Ovary (tissue), 7 donors: ENCODE measurements at regions not wholly inside any gene's neighbourhood (a gene's known extent, or its start where the extent isn't known, plus 50 kb on each side); places are given as distances from the start of the nearest gene placed in this dataset.

ENCODE experiments used
- DNase-seq, 5 donors: peaks; one replicate each; pipeline ENCODE4 v3.0.0-alpha.2; 2019 to 2020
- H3K27ac ChIP-seq, 2 donors: fragments of 200-600 bp; one replicate each; pipeline versions ENCODE4 v1.5.1 to v1.8.0; 2019 to 2022
- H3K27me3 ChIP-seq: fragments of 200-600 bp; one replicate; pipeline ENCODE4 v1.8.0; 2022
- H3K36me3 ChIP-seq: fragments of 200-600 bp; sonication (generic); one replicate; pipeline ENCODE4 v1.5.1; 2019
- H3K4me1 ChIP-seq: one replicate; pipeline ENCODE4 v1.8.1; 2013; ENCODE audit warnings: mild to moderate bottlenecking, moderate library complexity; ENCODE audit not compliant: insufficient read depth
- H3K4me3 ChIP-seq: fragments of 200-600 bp; sonication (generic); one replicate; pipeline ENCODE4 v1.5.1; 2017
- H3K9me3 ChIP-seq, 2 donors: fragments of 200-600 bp in 1 of 2; sonication (generic) in 1 of 2; one replicate each; pipeline versions ENCODE4 v1.5.1 to v1.8.1; 2013 to 2019; ENCODE audit warnings: mild to moderate bottlenecking in 1 of 2, moderate library complexity in 1 of 2
- CTCF ChIP-seq, 3 donors: fragments of 450-650 bp in 2 of 3; fragments of 200-600 bp in 1 of 3; IDR thresholded peaks; one replicate each; pipeline versions ENCODE4 v1.5.1 to v1.8.0; 2016 to 2022; ENCODE audit warnings: antibody characterized with exemption in 3 of 3, mild to moderate bottlenecking in 1 of 3
- EP300 ChIP-seq: sonication (generic); formaldehyde crosslinking; IDR thresholded peaks from one replicate; pipeline ENCODE4 v1.6.1; 2017; ENCODE audit warnings: antibody characterized with exemption
- POLR2A ChIP-seq: fragments of 450-650 bp; IDR thresholded peaks from one replicate; pipeline ENCODE4 v1.6.1; 2017; ENCODE audit warnings: antibody characterized with exemption, mild to moderate bottlenecking, moderate library complexity
- WGBS, 3 donors: extraction: QIAGEN DNeasy Blood & Tissue Kit in 1 of 3; methylation state at CpG; one replicate each; pipeline versions ENCODE4 v1.1.5 to v1.1.7; 2013 to 2017; 5-methylcytosine and 5-hydroxymethylcytosine counted together
- intact Hi-C, 4 donors: fragments of 100-400 bp; cut with DNase I; formaldehyde crosslinking; loops; one replicate each; pipeline versions ENCODE4 v1.11.0 to v1.15.1; 2022 to 2023
- donor health status: DM: no; HTN: no; CAD: no; lungs with moderate emphysema.
- donor health status: DM: no; HTN: no; CAD: no.
- donor health status: Bipolar disorder and iron deficiency.
- donor health status: DM: no; HTN: no; CAD: no.
- donor health status: DM: yes; HTN: yes; CAD: no.

DNA sequence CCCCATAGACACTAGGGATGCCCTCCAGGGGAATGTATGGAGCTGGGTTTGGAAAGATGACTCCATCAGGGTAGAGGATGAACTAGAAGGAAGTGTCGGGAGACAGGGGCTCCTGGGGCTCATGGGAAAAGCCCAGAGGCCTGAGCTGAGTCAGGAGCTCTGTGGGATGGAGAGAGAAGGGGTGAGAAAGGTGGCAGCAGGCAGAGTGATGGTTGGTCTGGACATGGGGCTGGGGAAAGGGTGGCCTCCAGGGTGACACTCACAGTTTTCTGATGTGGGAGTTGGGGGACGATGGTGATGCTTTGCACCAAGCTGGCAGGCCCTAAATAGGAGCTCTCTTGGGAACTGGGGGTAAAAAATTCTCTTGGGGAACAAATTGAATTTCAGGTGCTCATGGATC lies 213.5 kb upstream of the MVB12B start:
- Histone ChIP-seq H3K9me3 (no peaks in the 10 kb centered on the region), H3K27ac (no peak overlapping the region), H3K4me3 (no peak overlapping the region), H3K27me3 (no peaks in the 10 kb centered on the region), H3K4me1 (no peaks in the 10 kb centered on the region), H3K36me3 (no peaks in the 10 kb centered on the region)
- no peak for TF ChIP-seq EP300
- TF ChIP-seq POLR2A: no peak
- TF ChIP-seq CTCF (IDR thresholded peaks at IDR 0.05): no peak
- no peak for DNase-seq
- intact Hi-C loops: no loop called here
- 83 to 90% (median 88%) methylated on average over 2 of the region's 2 CpGs for WGBS, 3 donors

DNA sequence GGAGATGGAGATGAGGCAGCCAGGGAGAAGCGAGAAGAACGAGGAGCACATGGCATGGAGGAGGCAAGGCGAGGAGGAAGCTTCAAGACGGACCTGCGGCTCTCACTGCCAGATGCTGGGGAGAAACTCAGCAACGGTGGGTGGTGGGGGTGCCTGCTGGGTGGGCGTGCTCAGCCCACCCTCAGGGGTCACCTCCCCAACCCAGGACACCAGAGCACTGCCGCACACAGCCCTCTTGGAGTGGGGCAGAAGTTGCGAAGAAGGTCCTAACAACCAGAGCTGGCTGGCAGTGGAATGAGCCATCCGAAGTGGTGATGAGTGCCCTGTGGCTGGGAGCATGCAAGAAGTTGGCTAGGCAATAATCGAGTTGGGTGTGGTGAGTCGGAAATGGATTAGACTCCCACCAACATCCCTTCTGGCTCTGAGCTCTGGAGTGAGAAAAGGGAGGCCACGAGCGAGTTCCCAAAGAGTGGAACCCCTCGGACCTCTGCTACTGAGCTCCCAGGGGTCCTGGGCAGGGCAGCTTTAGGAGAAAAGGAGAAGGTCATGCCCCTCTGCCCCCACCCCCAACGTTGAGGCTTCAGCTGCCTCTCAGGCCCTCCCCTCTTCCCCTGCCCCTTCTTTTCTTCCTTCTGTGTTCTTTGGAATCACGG lies 212.7 kb upstream of the MVB12B start:
- no peak for TF ChIP-seq CTCF (IDR thresholded peaks at IDR 0.05)
- no peak for TF ChIP-seq POLR2A
- no peak for TF ChIP-seq EP300
- no peaks in the 10 kb centered on the region for H3K27me3 ChIP-seq
- H3K27ac ChIP-seq: no peak overlapping the region
- H3K4me1 ChIP-seq: no peaks in the 10 kb centered on the region
- H3K9me3 ChIP-seq: no peaks in the 10 kb centered on the region
- intact Hi-C loops: no loop called here
- DNase-seq: no peak
- no peaks in the 10 kb centered on the region for H3K36me3 ChIP-seq
- H3K4me3 ChIP-seq: no peak overlapping the region
- 79 to 80% (median 79%) methylated on average over 17 of the region's 17 CpGs for WGBS, 3 donors

GRCh38 chr9:126114409-126114760 lies 212.2 kb upstream of the MVB12B start:
- H3K4me3 ChIP-seq: no peak overlapping the region
- no peaks in the 10 kb centered on the region for H3K27me3 ChIP-seq
- 61 to 65% (median 62%) methylated on average over 10 of the region's 10 CpGs for WGBS, 3 donors
- intact Hi-C loops: no loop called here
- H3K36me3 ChIP-seq: no peaks in the 10 kb centered on the region
- H3K4me1 ChIP-seq: no peaks in the 10 kb centered on the region
- no peak overlapping the region for H3K27ac ChIP-seq
- no peak for DNase-seq
- TF ChIP-seq POLR2A (no peak), CTCF (IDR thresholded peaks at IDR 0.05) (no peak), EP300 (no peak)
- H3K9me3 ChIP-seq: no peaks in the 10 kb centered on the region

GRCh38 chr9:126114850-126115460 lies 211.7 kb upstream of the MVB12B start:
- no peaks in the 10 kb centered on the region for H3K36me3 ChIP-seq
- no peak overlapping the region for H3K4me3 ChIP-seq
- H3K27ac ChIP-seq: no peak overlapping the region
- WGBS, 3 donors: 80 to 89% (median 81%) methylated on average over 12 of the region's 12 CpGs
- H3K9me3 ChIP-seq: no peaks in the 10 kb centered on the region
- H3K27me3 ChIP-seq: no peaks in the 10 kb centered on the region
- H3K4me1 ChIP-seq: no peaks in the 10 kb centered on the region
- intact Hi-C loops: no loop called here
- TF ChIP-seq CTCF (IDR thresholded peaks at IDR 0.05) (no peak), EP300 (no peak), POLR2A (no peak)
- no peak for DNase-seq
